ENCODE measurements at regions not wholly inside any gene's neighbourhood (a gene's known extent, or its start where the extent isn't known, plus 50 kb on each side); places are given as distances from the start of the nearest gene placed in this dataset.

DNA sequence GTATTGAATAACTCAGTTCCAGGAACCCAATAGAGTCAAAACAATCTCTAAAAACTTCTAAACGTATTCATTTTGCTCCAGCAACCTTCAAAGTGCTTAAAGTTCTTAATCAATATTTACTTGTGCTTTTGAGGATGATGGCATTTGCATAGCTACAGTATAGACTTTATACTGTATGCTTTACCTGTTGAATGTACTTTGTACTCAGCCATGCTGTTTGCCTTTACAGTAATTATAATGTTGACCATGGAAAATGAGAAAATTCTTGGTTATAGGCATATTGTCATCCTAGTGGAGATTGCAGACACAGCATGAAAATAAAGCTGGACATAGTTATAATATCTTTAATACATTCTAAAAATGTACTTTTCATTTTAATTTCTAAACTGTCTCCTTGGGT lies 762.7 kb upstream of the PHF14 start:
- H3K27me3 ChIP-seq (ENCODE audit: control insufficient read depth, extremely low read depth, insufficient read depth, low read length), result no peaks in the 10 kb centered on the region
- H3K79me2 ChIP-seq (ENCODE audit: control insufficient read depth, insufficient read depth, low read length), result no peaks in the 10 kb centered on the region
- H3K9ac ChIP-seq (ENCODE audit: control insufficient read depth, extremely low read depth, insufficient read depth, low read length), result no peak overlapping the region
- no peaks in the 10 kb centered on the region for H3K36me3 ChIP-seq (ENCODE audit: control insufficient read depth in 2 of 2, extremely low read depth in 1 of 2, insufficient read depth in 2 of 2, low read length in 2 of 2)
- TF ChIP-seq EZH2 (IDR thresholded peaks at IDR 0.05; ENCODE audit: low read length), result no peak
- TF ChIP-seq, protein P1, sequence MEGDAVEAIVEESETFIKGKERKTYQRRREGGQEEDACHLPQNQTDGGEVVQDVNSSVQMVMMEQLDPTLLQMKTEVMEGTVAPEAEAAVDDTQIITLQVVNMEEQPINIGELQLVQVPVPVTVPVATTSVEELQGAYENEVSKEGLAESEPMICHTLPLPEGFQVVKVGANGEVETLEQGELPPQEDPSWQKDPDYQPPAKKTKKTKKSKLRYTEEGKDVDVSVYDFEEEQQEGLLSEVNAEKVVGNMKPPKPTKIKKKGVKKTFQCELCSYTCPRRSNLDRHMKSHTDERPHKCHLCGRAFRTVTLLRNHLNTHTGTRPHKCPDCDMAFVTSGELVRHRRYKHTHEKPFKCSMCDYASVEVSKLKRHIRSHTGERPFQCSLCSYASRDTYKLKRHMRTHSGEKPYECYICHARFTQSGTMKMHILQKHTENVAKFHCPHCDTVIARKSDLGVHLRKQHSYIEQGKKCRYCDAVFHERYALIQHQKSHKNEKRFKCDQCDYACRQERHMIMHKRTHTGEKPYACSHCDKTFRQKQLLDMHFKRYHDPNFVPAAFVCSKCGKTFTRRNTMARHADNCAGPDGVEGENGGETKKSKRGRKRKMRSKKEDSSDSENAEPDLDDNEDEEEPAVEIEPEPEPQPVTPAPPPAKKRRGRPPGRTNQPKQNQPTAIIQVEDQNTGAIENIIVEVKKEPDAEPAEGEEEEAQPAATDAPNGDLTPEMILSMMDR (optimal IDR thresholded peaks at IDR 0.05 in 1 of 3, IDR thresholded peaks at IDR 0.05 in 1 of 3, conservative IDR thresholded peaks at IDR 0.05 in 1 of 3; ENCODE audit: extremely low read depth in 1 of 3, insufficient read depth in 2 of 3, low read length in 3 of 3), result no peak
- FAIRE-seq, result no peak
- no peaks in the 10 kb centered on the region for H4K20me1 ChIP-seq (ENCODE audit: control insufficient read depth, extremely low read depth, insufficient read depth, low read length)
- no peaks in the 10 kb centered on the region for H3K9me1 ChIP-seq (ENCODE audit: control insufficient read depth, extremely low read depth, insufficient read depth, low read length)
- no peak overlapping the region for H3K4me2 ChIP-seq (ENCODE audit: control insufficient read depth, extremely low read depth, insufficient read depth, low read depth, low read length)
- dilution Hi-C loops (cut with MboI; ENCODE audit: extremely low pct_ligation_motif_present, low sequenced_read_pairs), result no loop called here
- no peaks in the 10 kb centered on the region for H3K4me1 ChIP-seq (ENCODE audit: control insufficient read depth, extremely low read depth, insufficient read depth, low read length)
- no peak overlapping the region for H3K27ac ChIP-seq (ENCODE audit: control insufficient read depth, insufficient read depth, low read length)
- no peak overlapping the region for H2AFZ ChIP-seq (ENCODE audit: control insufficient read depth, low read length)
- DNase-seq (ENCODE audit: low read depth, low spot score), result no peak
- no peaks in the 10 kb centered on the region for H3K9me3 ChIP-seq (ENCODE audit: control insufficient read depth, low read depth, low read length)
- no peak overlapping the region for H3K4me3 ChIP-seq (ENCODE audit: control insufficient read depth in 2 of 3, extremely low read depth in 1 of 3, insufficient read depth in 2 of 3, low read depth in 1 of 3, low read length in 3 of 3)

DNA sequence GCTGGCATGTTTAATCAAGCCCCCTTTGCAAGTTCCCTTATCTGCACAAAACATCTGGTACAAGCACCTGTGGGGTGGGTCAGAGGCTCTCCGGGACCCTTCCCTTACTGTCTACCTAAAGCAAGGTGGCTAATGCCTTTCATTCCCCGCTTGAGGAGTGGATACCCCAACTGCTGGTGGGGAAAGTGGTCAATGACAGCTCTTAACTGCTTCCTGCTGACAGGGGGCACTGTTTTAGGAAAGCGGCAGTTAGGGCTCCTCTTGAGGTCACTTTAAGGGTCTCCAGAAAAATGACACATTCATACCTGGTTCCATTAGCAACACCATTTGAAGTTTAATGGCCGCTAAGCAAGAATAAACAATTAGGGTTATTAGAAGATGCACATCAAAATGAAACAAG lies 761.8 kb upstream of the PHF14 start:
- H3K4me1 ChIP-seq (ENCODE audit: control insufficient read depth, extremely low read depth, insufficient read depth, low read length), result no peaks in the 10 kb centered on the region
- no peaks in the 10 kb centered on the region for H3K36me3 ChIP-seq (ENCODE audit: control insufficient read depth in 2 of 2, extremely low read depth in 1 of 2, insufficient read depth in 2 of 2, low read length in 2 of 2)

More for the DNA sequence above, 761.8 kb upstream of the PHF14 start:
- FAIRE-seq, result no peak
- Histone ChIP-seq H3K9me1 (ENCODE audit: control insufficient read depth, extremely low read depth, insufficient read depth, low read length) (no peaks in the 10 kb centered on the region), H3K4me2 (ENCODE audit: control insufficient read depth, extremely low read depth, insufficient read depth, low read depth, low read length) (no peak overlapping the region), H2AFZ (ENCODE audit: control insufficient read depth, low read length) (no peak overlapping the region), H3K79me2 (ENCODE audit: control insufficient read depth, insufficient read depth, low read length) (no peaks in the 10 kb centered on the region), H3K4me3 (ENCODE audit: control insufficient read depth in 2 of 3, extremely low read depth in 1 of 3, insufficient read depth in 2 of 3, low read depth in 1 of 3, low read length in 3 of 3) (no peak overlapping the region), H4K20me1 (ENCODE audit: control insufficient read depth, extremely low read depth, insufficient read depth, low read length) (no peaks in the 10 kb centered on the region), H3K9me3 (ENCODE audit: control insufficient read depth, low read depth, low read length) (no peaks in the 10 kb centered on the region), H3K27me3 (ENCODE audit: control insufficient read depth, extremely low read depth, insufficient read depth, low read length) (no peaks in the 10 kb centered on the region), H3K9ac (ENCODE audit: control insufficient read depth, extremely low read depth, insufficient read depth, low read length) (no peak overlapping the region), H3K27ac (ENCODE audit: control insufficient read depth, insufficient read depth, low read length) (no peak overlapping the region)
- dilution Hi-C loops (cut with MboI; ENCODE audit: extremely low pct_ligation_motif_present, low sequenced_read_pairs), result no loop called here
- TF ChIP-seq, protein P1 (optimal IDR thresholded peaks at IDR 0.05 in 1 of 3, IDR thresholded peaks at IDR 0.05 in 1 of 3, conservative IDR thresholded peaks at IDR 0.05 in 1 of 3; ENCODE audit: extremely low read depth in 1 of 3, insufficient read depth in 2 of 3, low read length in 3 of 3), result no peak
- no peak for TF ChIP-seq EZH2 (IDR thresholded peaks at IDR 0.05; ENCODE audit: low read length)
- DNase-seq (ENCODE audit: low read depth, low spot score), result no peak

Data from keratinocyte (primary cell).